NB4 (cell line): ENCODE measurements at regions not wholly inside any gene's neighbourhood (a gene's known extent, or its start where the extent isn't known, plus 50 kb on each side); places are given as distances from the start of the nearest gene placed in this dataset.
"Not testable (repeated sequence)": the region's sequence is repeated elsewhere in the genome, so short reads cannot be mapped to it uniquely, and the experiment has no call there.

Experiments used
- DNase-seq: peaks from one replicate; pipeline ENCODE4 v3.0.0; 2010; ENCODE audit warnings: low read depth
- H3K4me3 ChIP-seq: one replicate; pipeline ENCODE4 v1.5.1; 2011; ENCODE audit warnings: mild to moderate bottlenecking, low read depth, low read length, moderate library complexity
- CTCF ChIP-seq: IDR thresholded peaks from one replicate; pipeline ENCODE4 v1.5.1; 2012; ENCODE audit warnings: low read depth, low read length
- MAX ChIP-seq: IDR thresholded peaks from 2 replicates; pipeline ENCODE4 v1.6.1; 2011; ENCODE audit warnings: low read depth, low read length
- MYC ChIP-seq: IDR thresholded peaks from 2 replicates; pipeline ENCODE4 v1.6.1; 2011; ENCODE audit warnings: low read depth, low read length
- POLR2A ChIP-seq: IDR thresholded peaks from 2 replicates; pipeline ENCODE4 v1.6.1; 2011; ENCODE audit warnings: mild to moderate bottlenecking; ENCODE audit not compliant: insufficient read length; ENCODE audit errors: extremely low read depth

GRCh38 chr3:6321999-6322398 is 538.9 kb upstream of the GRM7 start:
- DNase-seq, result no peak
- H3K4me3 ChIP-seq, result no peak overlapping the region
- TF ChIP-seq MAX, result no peak
- TF ChIP-seq CTCF, result no peak
- no peak for TF ChIP-seq MYC
- TF ChIP-seq POLR2A, result no peak

- DNase-seq, result no peak
- H3K4me3 ChIP-seq, result no peak overlapping the region
- no peak for TF ChIP-seq MYC
- TF ChIP-seq CTCF, result no peak
- TF ChIP-seq MAX, result no peak
- no peak for TF ChIP-seq POLR2A
Observed at GRCh38 chr3:6326771-6327170, 534.1 kb upstream of the GRM7 start.

GRCh38 chr3:6340980-6341325 is 520.0 kb upstream of the GRM7 start:
- not testable (repeated sequence) for DNase-seq, H3K4me3 ChIP-seq

- no peak for TF ChIP-seq POLR2A
- TF ChIP-seq MAX, result no peak
- no peak for TF ChIP-seq MYC
- TF ChIP-seq CTCF, result no peak
- DNase-seq, result no peak
- H3K4me3 ChIP-seq, result no peak overlapping the region
Observed at GRCh38 chr3:6351752-6352151, 509.2 kb upstream of the GRM7 start.

- TF ChIP-seq MAX (no peak), MYC (no peak), POLR2A (no peak), CTCF (no peak)
- no peak for DNase-seq
- H3K4me3 ChIP-seq, result no peak overlapping the region
Observed at GRCh38 chr3:6354653-6355052, 506.3 kb upstream of the GRM7 start.

DNA sequence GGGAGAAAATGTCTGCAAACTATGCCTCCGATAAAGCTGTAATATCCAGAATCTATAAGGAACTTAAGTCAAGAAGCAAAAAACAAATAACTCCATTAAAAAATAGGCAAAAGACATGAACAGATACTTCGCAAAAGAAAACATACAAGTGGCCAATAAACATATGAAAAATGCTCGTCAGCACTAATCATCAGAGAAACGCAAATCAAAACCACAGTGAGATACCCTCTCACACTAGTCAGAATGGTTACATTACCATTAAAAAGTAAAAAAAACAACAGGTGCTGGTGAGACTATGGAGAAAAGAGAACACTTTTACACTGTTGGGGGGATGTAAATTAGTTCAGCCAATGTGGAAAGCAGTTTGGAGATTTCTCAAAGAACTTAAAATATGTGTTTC is 498.5 kb upstream of the GRM7 start:
- no peak overlapping the region for H3K4me3 ChIP-seq
- TF ChIP-seq POLR2A (no peak), MAX (no peak), MYC (no peak), CTCF (no peak)
- DNase-seq, result no peak
